Right lung (tissue), 2 donors: ENCODE measurements at regions not wholly inside any gene's neighbourhood (a gene's known extent, or its start where the extent isn't known, plus 50 kb on each side); places are given as distances from the start of the nearest gene placed in this dataset.

Experiments used
- DNase-seq, 2 donors: peaks; one replicate each; pipeline ENCODE4 v3.0.0-alpha.2; 2013

DNA sequence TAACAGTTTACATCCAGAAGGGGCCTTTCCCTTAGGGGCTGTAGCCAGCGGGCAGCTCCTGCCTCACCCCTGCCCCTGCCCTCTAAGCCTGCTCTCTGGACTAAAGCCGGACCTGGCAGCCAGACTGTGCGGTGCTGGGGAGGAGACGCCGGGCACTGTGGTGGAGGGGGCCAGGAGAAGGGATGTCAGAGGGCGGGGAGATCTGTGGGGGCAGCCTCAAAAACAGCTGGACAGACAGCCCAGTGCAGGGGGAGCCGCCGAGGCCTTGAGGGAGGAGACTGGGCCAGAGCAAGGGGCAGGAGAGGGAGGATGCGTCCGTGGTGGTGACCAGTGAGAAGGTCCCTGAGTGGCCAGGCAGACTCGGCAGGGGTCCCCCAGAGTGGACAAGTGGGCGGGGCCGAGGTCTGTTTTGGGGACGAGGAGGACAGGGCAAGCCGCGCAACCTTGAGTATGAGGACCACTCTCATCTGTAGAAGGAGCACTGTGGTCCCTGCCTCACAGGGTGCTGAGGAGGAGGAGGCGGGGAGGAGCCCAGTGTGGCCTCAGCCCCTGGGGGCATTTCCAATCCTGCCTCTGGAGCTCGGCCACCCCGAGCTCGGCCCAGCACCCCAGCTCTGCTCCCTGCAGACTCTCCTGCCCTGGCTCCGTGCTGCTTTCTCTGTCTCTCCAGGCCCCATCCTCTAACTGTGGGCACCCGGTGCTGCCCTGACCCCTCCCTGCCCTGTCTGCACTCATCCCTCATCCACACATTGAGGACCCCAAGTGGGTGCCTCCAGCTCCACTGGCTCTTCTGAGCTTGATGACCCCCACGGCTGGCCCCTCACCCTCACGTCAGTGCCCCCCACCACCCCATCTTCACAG lies 59.2 kb upstream of the NKX1-1 start:
- DNase-seq: no peak

DNA sequence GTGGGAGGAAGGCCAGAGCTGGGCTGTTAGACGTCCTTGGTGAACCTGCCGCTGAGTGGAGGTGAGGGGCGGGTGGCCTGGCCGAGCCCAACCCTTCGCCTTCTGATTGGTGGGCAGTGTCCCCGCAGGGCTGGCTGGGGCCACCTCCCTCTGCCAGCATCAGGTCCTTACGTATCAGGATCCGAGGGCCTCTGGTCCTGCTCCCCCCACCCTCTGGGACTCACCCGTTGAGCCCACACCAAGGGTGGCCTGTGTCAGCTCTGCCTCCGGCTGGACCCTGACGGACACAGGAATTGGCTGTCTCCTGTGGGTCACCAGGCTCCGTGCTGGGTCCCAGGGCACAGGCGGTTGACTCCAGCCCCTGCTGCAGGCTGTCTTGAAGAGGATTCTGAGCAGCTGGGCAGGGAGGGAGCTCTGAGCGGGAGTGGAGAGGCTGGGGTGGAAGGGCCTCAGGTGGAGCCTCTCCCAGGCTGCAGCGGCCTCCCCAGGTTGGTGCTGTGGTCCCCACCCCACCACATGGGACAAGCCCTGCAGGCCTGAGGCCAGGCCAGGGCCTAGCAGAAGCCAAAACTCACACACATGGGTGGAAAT lies 58.4 kb upstream of the NKX1-1 start:
- no peak for DNase-seq

DNA sequence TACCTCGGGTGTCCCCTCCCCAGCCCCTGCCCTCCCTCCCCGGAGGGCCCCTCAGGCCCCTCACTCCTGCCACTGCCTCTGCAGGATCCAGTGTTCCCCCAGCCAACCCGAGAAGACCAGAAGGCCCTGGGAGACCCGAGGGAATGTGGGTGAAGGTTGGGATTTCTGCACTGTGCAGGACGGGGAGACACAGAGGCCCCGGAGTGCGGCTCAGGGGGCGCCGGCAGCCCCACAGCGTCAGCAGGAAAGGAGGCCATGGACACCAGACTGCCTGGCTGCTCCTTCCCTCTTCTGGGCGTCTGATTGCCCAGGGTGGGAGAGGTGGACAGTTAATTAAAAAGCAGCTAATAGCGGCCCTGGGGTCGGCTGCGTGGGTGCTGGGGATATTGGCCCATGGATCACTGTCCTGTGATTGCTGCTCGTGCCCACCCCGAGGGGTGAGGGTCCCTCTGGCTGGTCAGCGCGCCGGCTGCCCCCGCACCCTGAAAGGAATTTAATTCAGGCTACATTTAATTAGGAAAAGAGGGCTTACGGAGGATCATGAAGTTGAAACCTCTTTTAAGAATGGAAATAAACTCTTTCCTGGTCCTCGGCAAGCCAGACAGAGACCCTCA lies 57.8 kb upstream of the NKX1-1 start:
- DNase-seq: no peak

DNA sequence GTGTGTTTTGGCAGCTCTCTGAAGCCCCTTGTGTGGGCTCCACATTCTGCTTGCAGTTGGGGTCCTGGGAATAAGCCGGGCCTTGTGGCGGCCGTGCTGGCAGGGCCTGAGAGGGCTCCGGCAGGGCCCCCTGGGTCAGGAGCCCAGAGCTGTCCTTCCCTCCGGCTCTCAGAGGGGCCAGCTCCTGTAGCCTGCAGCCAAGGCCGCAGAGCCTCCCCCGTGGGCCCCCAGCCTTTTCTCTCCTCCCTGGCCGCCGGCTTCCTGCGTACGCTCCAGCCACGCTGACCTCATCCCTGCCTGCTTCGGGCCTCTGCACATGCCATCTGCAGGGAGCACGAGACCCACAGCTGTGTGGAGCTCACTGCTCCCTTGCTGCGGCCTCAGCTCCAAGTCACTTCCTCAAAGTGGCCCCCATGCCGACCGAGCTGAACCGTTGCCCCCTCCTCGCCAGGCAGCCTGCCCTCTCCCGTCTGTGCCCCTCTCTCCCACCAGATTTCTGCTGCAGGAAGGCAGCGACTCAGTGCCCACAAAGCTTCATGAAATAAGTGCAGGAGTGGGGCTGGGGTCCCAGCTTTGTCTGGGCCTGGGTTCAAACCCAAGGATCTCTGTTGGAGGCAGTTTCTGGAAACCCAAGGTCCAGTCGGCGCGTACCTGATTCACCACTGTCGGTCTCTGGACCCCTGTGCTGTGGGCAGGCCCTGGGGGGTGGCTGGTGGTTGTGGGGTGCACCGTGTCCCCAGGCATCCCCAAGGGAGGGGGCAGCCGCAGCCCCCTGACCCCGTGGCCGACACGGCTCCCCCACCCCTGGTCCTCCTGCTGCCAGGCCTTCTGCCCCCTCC lies 57.1 kb upstream of the NKX1-1 start:
- peak; percentile 5 to 23 for DNase-seq

DNA sequence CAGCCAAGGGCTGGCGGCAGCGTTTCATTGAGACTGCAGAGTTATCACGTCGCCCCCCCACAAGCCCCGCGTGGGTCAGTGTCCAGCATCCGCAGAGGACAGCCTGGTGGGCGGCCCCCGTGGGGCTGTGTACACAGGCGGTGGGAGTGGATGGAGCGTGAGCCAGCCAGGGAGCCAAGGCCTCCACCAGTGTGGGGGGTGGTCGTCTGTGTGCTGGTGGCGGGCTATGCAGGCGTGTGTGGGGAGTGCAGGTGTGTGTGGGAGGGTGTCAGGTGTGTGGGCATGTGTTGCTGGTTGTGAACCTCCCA lies 56.5 kb upstream of the NKX1-1 start:
- no peak for DNase-seq

DNA sequence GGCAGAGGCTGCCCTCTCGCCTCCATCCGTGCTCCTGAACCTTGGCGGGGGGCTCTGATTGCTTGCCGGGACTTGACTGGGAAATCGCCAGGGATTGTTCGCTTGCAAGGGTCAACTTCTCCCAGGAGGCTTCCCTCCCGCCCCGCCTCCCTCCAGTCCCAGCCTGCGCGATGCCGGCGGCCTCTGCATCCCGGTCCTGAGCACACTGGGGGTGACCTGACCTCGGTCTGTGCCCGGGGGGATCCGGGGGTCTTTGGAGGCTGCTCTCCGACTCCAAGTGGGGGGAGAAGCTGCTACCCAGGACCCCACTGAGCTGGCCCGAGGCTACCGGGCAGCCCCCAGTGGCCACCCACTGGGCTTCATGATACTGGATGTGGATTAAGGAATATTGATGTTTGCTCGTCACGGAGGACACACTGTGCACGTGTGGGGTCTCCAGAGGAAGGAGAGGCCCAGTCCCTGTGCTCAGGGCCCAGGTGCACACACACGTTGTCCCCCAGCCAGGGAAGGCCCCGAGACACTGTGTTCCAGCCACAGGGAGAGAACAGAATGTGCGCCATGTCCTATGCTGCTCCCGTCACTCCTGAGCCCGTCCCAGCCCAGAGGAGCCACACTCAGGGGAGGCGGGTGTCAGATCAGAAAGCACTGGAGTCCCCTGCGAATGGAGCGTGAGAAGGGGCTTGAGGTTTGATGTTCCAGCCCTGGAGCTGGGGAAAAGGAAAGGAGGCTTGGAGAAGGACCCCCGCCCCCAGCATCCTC lies 55.9 kb upstream of the NKX1-1 start:
- DNase-seq: no peak

DNA sequence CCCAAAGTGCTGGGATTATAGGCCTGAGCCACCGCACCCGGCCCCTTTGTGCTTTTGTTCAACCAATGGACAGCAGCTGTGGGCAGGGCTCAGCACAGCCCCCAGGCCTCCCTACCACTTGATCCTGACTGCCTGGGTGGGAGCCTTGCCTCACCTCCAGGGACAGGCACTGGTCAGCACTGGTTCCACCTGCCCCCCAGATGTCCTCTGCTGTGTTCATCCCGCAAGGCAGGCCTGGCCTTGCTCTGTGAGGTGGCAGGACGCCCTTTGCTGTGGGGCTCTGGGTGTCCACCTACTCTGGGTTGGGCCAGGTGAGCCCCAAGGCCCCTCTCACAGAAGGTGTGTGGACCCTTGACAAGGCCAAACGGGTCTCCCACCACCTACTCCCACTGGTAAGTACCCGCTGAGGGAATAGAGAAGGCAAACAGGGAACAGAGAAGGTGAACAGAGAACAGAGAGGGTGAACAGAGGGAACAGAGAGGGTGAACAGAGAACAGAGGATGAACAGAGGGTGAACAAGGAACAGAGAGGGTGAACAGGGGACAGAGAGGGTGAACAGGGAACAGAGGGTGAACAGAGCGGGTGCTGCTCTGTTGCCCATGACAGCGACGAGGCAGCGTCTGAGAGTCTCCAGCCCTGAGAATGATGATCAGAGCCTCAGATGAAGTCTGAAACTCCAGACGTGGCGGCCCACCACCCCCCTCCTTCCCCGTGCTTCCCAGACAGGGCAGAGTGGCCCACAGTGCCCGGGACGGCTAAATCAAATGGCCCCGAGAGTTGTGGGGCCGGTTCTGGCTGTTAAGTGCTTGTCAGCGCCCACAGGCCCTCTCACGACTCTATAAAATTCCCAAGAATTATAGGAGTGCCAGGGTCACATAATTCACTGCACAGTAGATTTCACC lies 55.0 kb upstream of the NKX1-1 start:
- no peak for DNase-seq

DNA sequence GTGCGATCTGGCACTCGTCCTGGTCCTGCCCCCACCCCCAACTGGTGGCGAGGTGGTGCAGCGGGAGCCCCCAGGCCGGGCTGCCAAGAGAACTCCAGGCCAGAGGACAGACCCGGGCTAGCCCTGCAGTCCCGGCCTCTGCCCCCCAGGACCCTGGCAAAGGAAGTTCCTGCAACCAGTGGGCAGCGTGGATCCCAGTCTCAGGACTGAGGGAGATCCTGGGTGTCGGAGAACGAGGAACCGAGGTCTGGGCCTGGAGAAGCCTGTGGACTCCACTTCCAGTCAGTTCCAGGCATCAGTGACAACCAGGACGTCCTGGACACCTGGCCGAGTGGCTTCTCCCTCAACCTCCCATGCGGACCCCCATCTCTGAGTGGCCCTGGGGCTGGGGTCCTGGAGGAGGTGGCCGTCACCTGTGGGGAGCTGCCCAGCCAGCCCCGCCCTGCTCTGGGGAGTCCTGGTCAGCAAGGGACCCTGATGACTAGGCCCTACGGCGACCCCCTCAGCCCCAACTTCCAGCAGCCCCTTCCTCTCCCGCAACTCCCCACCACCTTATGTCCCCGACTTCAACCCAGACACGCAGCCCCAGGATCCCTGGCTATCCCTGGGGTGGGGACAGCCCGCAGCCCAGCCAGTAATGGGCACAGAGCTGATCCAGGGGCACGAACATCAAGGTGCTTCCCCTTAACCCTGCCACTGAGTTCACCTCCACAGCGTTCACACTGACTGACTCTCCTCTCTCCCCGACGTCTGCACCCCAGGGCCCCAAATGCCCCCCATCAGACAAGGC lies 53.7 kb upstream of the NKX1-1 start:
- no peak for DNase-seq

DNA sequence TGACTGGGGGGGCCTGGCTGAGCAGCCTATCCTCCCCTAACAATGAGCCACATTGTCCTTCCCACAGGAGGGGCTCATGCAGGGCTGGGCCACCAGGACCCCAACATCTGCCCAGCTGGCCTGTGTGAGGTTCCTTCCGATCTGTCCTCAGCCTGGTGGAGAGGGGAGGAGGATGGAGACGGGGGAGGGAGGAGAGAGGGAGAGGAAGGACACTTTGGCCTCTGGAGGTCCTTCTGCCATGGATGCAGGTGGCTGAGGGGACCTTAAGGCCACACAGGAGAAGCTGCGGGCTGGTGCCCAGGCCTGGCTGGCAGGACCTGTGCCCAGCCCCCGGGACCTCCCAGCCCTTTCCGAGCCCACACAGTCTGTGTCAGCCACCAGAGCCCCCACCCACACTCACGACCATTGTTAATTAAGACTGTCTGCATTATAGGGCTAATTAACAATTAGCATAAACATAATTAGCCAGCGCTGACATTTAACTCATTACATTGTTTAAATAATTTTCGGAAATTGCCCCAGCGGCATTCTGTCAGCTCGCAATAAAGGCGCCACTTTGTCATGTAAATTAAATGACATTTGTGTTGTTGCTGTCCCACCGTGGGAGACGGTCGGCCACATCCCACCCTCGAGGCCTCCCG lies 53.0 kb upstream of the NKX1-1 start:
- DNase-seq: no peak

DNA sequence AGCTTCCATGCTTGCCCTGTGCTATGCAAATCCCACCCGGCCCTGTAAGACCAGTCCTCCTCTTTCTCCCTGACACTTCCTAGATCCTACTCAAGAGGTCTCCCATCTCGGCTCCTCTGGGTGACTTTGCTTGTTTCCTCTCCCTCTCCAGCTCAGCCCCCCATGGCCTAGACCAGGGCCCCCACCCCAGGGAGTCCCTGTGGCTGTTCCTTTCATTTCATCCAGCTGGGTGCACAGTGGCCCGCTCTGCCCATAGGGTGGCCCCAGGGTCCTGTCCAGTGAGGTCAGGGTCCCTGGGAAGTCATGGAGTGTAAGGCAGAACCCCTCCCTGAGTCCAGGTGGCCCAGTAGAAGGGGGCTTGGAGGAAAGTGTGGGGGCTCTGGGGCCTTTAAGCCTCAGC lies 52.3 kb upstream of the NKX1-1 start:
- no peak for DNase-seq
